ENCODE measurements at regions not wholly inside any gene's neighbourhood (a gene's known extent, or its start where the extent isn't known, plus 50 kb on each side); places are given as distances from the start of the nearest gene placed in this dataset.
"Not testable (repeated sequence)": the region's sequence is repeated elsewhere in the genome, so short reads cannot be mapped to it uniquely, and the experiment has no call there.

GRCh38 chr9:65449886-65450610, 165.0 kb upstream of the FOXD4L5 start:
- not testable (repeated sequence) for DNase-seq

GRCh38 chr9:65449423-65449822, 164.4 kb upstream of the FOXD4L5 start:
- no peak for DNase-seq

- DNase-seq = not testable (repeated sequence)
Measured at GRCh38 chr9:65447146-65447545, 162.1 kb upstream of the FOXD4L5 start.

- DNase-seq = not testable (repeated sequence)
Measured at GRCh38 chr9:65445991-65446390, 161.0 kb upstream of the FOXD4L5 start.

- DNase-seq = no peak
Measured at GRCh38 chr9:65444943-65445342, 159.9 kb upstream of the FOXD4L5 start.

GRCh38 chr9:65442116-65442515, 157.1 kb upstream of the FOXD4L5 start:
- DNase-seq = not testable (repeated sequence)

GRCh38 chr9:65441324-65441920, 156.4 kb upstream of the FOXD4L5 start:
- not testable (repeated sequence) for DNase-seq

GRCh38 chr9:65437724-65438123, 152.7 kb upstream of the FOXD4L5 start:
- no peak for DNase-seq

GRCh38 chr9:65435464-65435863, 150.5 kb upstream of the FOXD4L5 start:
- no peak for DNase-seq

GRCh38 chr9:65432722-65433323, 147.8 kb upstream of the FOXD4L5 start:
- no peak for DNase-seq

GRCh38 chr9:65432051-65432450, 147.0 kb upstream of the FOXD4L5 start:
- DNase-seq = no peak

- DNase-seq = no peak
Measured at GRCh38 chr9:65430221-65430620, 145.2 kb upstream of the FOXD4L5 start.

- DNase-seq = not testable (repeated sequence)
Measured at GRCh38 chr9:65427361-65427760, 142.4 kb upstream of the FOXD4L5 start.

- not testable (repeated sequence) for DNase-seq
Measured at GRCh38 chr9:65426813-65427212, 141.8 kb upstream of the FOXD4L5 start.

- DNase-seq = no peak
Measured at GRCh38 chr9:65426231-65426630, 141.2 kb upstream of the FOXD4L5 start.

- DNase-seq = not testable (repeated sequence)
Measured at GRCh38 chr9:65425183-65425582, 140.2 kb upstream of the FOXD4L5 start.

- DNase-seq = not testable (repeated sequence)
Measured at GRCh38 chr9:65424437-65424984, 139.5 kb upstream of the FOXD4L5 start.

- not testable (repeated sequence) for DNase-seq
Measured at GRCh38 chr9:65423691-65424436, 138.9 kb upstream of the FOXD4L5 start.

GRCh38 chr9:65422966-65423690, 138.1 kb upstream of the FOXD4L5 start:
- not testable (repeated sequence) for DNase-seq

- not testable (repeated sequence) for DNase-seq
Measured at GRCh38 chr9:65421486-65421885, 136.5 kb upstream of the FOXD4L5 start.

- DNase-seq = no peak
Measured at GRCh38 chr9:65420771-65421170, 135.8 kb upstream of the FOXD4L5 start.

- not testable (repeated sequence) for DNase-seq
Measured at GRCh38 chr9:65418966-65419365, 134.0 kb upstream of the FOXD4L5 start.
